Activated T-cell treated with anti-CD3 and anti-CD28 coated beads for 4 hours (primary cell): ENCODE measurements at regions not wholly inside any gene's neighbourhood (a gene's known extent, or its start where the extent isn't known, plus 50 kb on each side); places are given as distances from the start of the nearest gene placed in this dataset.
"Not testable (repeated sequence)": the region's sequence is repeated elsewhere in the genome, so short reads cannot be mapped to it uniquely, and the experiment has no call there.

Experiments used
- DNase-seq: peaks from one replicate; pipeline ENCODE4 v3.0.0-alpha.2; 2020

DNA sequence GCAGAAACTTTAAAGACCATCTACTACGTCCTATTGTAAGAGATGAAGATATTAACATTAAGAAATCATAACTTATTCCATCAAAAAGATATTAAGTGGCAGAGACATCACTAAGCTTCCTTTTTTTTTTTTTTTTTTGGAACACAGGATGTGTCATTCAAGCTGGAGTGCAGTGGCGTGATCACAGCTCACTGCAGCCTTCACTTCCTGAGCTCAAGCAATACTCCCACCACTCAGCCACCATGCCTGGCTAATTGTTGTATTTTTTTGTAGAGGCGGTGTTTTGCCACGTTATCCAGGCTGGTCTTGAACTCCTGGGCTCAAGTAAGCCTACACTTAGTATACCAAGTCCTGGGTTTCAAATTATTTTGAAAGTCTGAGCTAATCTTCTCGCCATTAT is 169.7 kb upstream of the KCTD7 start:
- DNase-seq, result not testable (repeated sequence)

- DNase-seq, result not testable (repeated sequence)
Observed at GRCh38 chr7:66459783-66460413, 168.8 kb upstream of the KCTD7 start.

DNA sequence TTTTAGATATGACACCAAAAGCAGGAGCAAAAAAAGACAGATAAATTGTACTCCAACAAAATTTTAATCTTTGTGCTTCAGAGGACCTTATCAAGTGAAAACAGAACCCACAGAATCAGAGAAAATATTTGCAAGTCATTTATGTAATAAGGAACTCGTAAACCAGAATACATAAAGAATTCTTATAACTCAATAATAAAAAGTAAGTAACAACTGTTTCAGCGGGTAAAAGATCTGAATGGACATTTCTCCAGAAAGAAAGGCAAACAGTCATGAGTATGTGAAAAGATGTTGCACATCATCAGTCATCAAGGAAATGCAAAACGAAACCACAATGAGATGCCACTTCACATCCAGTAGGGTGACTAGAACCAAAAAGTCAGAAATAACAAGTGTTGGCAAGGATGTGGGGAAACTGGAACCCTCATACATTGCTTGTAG is 167.7 kb upstream of the KCTD7 start:
- no peak for DNase-seq

DNA sequence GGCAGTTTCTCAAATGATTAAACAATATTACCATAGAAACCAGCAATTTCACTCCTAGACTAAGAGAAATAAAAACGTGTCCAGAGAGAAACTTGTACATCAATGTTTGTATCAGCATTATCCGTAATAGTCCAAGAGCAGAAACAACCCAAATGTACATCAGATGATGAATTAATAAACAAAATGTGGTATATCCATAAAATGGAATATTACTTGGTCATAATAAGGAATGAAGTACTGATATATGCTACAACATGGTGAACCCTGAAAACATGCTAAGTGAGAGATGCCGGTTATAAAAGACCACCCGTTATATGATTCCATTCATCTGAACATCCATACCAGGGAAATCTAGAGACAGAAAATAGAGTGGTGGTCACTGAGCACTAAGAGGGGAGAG is 167.3 kb upstream of the KCTD7 start:
- not testable (repeated sequence) for DNase-seq

DNA sequence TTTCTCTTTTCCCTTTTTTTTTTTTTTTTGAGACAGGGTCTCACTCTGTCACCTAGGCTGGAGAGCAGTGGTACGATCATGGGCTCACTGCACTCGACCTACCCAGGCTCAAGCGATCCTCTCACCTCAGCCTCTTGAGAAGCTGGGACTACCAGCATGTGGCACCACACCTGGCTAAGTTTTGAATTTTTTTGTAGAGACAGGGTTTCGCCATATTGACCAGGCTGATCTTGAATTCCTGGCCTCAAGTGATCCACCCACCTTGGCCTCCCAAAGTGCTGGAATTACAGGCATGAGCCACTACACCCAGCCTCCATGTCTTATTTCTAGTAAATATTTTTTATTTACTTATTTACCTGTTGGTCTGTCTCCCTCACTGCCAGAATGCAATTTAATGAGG is 165.8 kb upstream of the KCTD7 start:
- DNase-seq, result not testable (repeated sequence)

DNA sequence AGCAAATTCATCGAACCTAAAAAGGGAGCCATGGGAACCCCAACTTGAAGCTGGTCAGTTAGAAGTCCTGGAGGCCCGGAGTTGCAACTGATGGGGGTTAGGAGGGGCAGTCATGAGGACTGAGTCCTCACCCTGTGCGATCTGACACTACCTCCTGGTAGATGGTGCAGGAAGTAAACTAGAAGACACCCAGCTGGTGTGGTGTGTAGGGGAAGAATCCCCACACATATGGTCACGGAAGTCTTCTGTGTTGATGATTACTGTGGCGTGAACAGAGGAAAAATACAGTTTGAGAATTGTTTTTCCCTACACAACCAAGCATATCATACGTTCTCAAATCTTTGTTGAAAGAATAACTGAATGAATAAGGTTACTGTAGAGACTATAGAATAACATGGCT is 164.6 kb upstream of the KCTD7 start:
- DNase-seq, result no peak

DNA sequence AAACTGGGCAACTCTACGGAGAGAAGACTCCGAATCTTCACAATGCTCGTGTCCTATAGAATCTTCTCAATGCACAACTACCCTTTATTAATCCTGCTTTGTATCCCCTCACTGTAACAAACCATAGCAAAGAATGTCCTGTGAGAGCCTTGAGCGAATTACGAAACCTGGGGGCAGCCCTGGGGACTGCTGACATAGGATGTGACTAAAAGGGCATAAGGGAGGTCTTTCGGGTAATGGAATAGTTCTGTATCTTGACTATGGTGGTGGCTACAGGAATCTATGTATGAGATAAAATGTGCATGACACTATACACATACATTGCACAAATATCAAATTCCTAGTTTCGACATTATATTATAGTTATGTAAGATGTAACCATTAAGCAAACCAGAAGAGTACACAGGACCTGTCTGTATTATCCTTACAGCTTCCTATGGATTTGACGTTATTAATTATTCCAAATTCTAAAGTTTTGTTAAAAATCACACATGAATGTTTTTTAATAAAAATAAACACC is 162.5 kb upstream of the KCTD7 start:
- no peak for DNase-seq

- DNase-seq, result no peak
Observed at GRCh38 chr7:66467887-66468286, 160.8 kb upstream of the KCTD7 start.

- not testable (repeated sequence) for DNase-seq
Observed at GRCh38 chr7:66473064-66473463, 155.6 kb upstream of the KCTD7 start.

DNA sequence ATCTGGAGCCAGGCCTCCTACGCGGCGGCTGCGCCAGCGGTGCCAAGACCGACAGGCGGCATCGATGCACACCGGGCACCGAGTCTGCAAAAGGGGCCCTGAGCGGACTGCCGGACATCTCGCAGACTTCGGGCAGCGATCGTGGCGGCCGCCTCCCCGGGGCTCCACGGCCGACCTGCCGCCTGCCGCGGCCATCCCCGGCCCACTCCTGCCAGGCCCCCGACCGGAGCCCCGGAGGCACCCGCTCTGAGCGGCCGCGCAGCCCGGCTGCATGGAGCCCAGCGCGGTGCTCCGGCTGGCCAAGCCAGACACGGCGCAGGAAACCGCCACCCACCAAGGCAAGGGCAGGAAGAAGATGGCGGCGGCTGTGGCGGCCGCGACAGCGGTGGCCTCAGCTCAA is 154.2 kb upstream of the KCTD7 start:
- no peak for DNase-seq

- not testable (repeated sequence) for DNase-seq
Observed at GRCh38 chr7:66476056-66476455, 152.6 kb upstream of the KCTD7 start.

DNA sequence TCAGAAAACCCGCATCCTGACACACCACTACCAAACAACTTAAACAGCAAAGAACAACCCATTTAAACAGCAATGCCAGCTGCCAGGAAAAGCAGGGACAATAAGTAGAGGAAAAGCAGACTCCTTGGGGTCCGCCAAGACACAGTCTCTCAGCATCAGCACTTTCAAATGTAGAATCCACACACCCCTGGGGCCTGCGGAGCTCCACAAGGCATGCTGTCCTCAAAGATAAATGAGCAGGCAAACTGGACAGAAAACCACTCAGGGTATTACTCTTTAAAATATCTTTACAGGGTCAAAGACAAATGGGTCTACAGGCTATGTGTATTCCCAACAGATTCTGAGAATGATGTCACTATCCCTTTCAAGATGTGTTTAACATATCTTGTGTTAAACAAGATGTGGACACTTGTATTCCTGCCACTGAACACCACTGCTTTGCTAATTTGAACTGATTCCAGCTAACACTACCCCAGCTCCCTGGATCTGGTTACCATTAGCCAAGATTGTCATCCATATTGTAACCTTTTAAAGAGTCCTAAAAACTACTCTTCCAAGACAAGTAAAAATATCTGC is 150.8 kb upstream of the KCTD7 start:
- DNase-seq, result not testable (repeated sequence)

DNA sequence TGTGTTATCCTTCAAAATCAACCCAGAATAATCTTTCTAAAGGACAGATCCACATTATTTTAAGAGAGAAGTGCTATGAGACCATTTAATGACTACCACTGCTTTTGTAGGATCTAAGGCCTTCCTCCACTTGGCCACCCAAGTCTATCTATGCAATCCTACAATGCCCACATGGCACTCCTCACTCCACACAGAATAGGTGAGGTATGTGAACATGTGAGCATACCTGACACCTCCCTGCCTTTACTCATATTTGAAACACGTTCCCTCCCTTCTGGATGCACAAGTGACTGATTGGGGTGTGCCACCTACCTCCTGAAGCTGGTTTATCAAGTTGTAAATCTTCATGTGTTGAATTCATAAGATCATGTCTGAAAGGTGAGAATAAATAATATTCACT is 147.5 kb upstream of the KCTD7 start:
- not testable (repeated sequence) for DNase-seq

DNA sequence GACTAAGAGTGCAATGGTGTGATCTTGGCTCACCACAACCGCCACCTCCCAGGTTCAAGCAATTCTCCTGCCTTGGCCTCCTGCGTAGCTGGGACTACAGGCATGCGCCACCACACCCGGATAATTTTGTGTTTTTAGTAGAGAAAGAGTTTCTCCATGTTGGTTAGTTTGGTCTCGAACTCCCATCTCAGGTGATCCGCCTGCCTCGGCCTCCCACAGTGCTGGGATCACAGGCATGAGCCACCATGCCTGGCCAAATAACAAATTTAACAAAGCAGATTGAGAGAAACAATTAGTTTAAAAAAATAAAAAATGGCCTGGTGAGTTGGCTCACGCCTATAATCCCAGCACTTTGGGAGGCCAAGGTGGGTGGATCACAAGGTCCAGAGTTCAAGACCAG is 139.6 kb upstream of the KCTD7 start:
- not testable (repeated sequence) for DNase-seq

DNA sequence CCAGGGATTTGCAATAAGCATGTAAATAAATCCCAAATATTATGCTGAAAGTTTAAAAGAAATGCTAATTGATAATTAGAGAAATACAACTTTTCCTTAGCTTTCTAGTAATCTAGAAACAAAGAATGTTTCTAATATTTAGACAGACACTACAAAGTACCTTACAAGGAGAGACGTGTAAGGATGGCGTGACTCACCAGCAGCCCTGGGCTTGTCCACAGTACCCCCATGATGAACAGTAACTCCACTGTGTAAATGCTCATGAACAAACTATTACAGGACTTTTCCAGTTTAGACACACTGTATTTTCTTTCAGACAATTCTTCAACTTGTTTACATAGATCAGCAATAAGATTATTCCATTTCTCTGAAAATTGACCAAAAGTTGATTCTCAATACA is 138.9 kb upstream of the KCTD7 start:
- DNase-seq, result not testable (repeated sequence)

GRCh38 chr7:66490979-66491378 is 137.7 kb upstream of the KCTD7 start:
- not testable (repeated sequence) for DNase-seq

DNA sequence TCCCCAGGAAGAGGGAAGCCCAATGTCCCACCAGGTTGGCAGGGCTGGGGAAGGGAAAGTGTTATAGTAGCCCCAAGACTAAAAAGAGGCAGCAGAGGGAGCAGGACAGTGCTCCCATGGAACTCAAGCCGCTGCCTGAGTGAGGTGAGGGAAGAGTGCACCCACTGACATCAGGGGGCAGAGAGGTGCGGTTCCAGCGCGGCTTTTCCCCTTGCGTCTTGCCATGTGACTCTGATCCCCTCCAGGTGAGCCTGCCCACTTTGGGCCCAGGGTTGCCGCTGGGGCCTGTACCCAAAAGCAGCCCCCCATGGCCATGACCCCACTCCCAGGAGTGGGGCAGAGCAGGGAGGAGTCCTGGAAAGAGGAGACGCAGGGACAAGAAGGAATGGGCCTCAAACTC is 136.3 kb upstream of the KCTD7 start:
- DNase-seq, result not testable (repeated sequence)

DNA sequence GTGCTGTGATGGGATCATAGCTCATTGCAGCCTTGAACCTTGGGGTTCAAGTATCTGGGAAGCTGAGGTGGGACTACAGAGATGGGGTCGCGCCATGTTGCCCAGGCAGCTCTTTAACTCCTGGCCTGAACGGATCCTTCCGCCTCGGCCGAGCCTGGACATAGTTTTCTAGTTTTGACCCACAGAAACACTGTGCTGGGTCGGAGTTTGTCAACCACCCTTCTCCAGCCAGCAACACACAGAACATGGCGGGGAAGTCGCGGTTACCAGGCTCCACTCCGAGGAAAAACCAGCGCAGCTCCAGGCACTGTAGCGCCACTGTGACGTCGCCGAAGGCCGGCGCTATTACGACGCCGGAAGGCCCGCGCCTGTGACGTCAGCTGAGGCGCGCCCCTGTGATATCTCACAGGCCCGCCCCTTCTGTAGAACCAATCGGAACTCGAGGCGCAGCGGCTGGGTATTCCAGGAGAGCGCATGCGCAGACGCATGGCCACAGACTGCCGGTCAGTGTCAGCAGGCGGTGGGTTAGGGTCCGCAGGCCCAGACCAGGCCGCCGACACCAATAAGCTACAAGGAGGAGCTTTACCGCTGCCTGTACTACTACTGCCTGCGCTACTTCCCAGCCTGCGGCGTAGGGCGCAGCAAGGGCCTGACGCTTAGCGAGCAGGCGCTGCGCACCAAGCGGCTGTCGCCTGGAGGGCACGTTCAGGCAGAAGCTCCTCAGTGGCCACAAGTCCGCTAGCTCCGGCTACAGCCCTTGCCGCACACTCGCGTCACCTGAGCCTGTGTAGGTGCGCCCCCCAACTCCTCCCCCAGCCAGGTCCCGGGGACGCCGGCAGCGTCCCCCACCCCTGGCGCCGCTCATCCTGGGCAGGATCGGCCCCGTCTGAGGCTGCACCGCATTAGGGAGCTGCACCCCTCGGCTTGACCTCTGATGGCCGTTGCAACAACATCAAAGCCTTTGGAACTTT is 135.2 kb upstream of the KCTD7 start:
- peak; percentile 94 for DNase-seq

DNA sequence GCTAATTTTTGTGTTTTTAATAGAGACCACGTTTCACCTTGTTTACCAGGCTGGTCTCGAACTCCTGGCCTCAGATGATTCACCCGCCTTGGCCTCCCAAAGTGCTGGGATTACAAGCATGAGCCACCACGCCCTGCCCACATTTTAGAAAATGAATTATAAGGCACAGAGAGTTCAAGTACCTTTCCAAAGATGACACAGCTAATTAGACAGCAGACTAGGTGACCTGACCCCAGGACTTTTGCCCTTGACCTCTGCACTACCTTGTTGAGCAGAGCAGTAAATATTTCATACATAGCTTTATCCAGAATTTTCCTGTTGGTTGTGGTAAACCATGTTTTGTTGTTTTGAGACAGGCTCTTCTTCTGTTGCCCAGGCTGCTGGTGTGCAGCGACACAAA is 131.3 kb upstream of the KCTD7 start:
- no peak for DNase-seq

GRCh38 chr7:66500087-66500486 is 128.6 kb upstream of the KCTD7 start:
- DNase-seq, result no peak

- no peak for DNase-seq
Observed at GRCh38 chr7:66502230-66503035, 126.2 kb upstream of the KCTD7 start.

DNA sequence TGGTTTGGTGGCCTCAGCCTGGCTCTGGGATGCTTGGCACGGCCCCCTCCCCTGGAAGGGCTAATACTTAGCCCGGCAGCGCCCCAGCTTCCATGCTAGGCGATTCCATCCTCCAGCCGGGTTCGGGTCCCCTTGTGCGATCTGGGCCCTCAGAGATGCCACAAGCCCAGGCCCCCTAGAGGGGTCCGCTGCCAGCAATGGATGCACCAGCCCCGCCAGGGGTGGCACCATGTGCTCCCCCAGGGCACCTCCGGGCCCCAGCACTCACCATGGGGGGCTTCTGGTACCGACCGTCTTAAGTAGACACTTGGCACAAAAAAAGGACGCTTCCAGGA is 125.7 kb upstream of the KCTD7 start:
- no peak for DNase-seq

GRCh38 chr7:66503551-66504031 is 125.1 kb upstream of the KCTD7 start:
- DNase-seq, result no peak
